ENCODE measurements at regions not wholly inside any gene's neighbourhood (a gene's known extent, or its start where the extent isn't known, plus 50 kb on each side); places are given as distances from the start of the nearest gene placed in this dataset.

DNA sequence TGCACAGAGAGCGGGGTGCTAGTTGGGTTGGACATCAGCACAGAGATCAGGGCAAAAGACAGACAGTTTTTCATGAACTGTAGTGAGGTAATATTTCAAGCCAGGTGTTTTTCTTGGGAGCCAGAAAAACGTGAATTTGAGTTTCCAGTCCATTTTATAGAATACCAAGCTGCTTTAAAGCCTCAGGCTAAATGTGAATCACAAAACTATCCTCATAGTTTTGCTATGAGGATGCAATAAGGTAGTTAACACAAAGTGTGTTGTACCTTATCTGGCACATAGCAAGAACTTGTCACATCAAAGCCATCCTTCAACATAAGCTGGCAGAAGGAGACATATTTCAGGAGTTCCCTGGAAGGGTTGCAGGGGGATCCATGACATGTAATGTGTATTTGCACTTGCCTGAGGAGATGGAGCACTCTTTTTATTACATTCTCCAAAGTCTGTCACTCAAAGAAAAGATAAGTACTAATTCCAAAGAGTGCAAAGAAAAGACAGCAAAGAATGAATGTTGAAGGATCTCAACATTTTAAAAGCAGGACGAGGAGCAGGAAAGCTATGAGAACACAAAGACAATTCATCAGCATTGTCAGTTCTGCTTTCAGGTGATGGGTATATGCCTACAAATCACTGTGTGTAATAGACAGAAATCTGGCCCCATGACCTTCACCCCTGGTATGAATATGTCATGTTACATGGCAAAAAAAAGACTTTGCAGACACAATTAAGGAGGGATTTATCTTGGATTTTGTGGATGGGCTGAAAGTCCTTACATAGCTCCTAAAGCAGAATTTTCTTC, 1046.4 kb downstream of the NTRK3 start:
- TF ChIP-seq POLR2A (IDR thresholded peaks at IDR 0.05), result no peak
- TF ChIP-seq CTCF (IDR thresholded peaks at IDR 0.05), result no peak

Data from body of pancreas (tissue), 4 donors.